Cardiac septum (tissue), 1 donor: ENCODE measurements at regions not wholly inside any gene's neighbourhood (a gene's known extent, or its start where the extent isn't known, plus 50 kb on each side); places are given as distances from the start of the nearest gene placed in this dataset.
"Not testable (repeated sequence)": the region's sequence is repeated elsewhere in the genome, so short reads cannot be mapped to it uniquely, and the experiment has no call there.

Source experiments
- DNase-seq: peaks from one replicate; pipeline ENCODE4 v3.0.0-alpha.2; 2020; ENCODE audit warnings: low spot score
- intact Hi-C: fragments of 100-400 bp; cut with DNase I; formaldehyde crosslinking; loops from one replicate; pipeline ENCODE4 v1.14.0; 2022
- donor health status: DM: no; HTN: no; CAD: no.

DNA sequence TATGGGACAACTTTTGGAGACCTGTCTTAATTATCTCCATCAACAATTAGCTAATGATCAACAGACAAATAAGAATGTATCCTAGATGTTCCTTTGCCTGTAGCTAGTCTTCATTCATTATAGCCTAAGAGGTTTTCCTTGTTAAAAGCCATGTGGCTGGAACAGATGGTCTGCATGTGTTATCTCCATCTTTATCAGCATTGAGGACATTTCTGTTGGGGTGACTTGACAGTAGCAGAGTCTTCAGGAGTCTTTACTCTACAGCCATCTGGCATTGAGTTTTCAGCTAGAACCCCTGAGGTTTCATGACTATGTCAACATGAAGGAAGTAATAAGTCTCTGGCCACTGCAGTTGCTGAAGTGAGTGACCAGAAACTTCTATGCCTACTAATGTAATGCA is 106.6 kb upstream of the TLE4 start:
- no peak for DNase-seq
- intact Hi-C loops, result no loop called here

- intact Hi-C loops, result no loop called here
- no peak for DNase-seq
Measured at GRCh38 chr9:79469164-79469563, 102.6 kb upstream of the TLE4 start.

- no peak for DNase-seq
- intact Hi-C loops, result no loop called here
Measured at GRCh38 chr9:79470954-79471353, 100.8 kb upstream of the TLE4 start.

DNA sequence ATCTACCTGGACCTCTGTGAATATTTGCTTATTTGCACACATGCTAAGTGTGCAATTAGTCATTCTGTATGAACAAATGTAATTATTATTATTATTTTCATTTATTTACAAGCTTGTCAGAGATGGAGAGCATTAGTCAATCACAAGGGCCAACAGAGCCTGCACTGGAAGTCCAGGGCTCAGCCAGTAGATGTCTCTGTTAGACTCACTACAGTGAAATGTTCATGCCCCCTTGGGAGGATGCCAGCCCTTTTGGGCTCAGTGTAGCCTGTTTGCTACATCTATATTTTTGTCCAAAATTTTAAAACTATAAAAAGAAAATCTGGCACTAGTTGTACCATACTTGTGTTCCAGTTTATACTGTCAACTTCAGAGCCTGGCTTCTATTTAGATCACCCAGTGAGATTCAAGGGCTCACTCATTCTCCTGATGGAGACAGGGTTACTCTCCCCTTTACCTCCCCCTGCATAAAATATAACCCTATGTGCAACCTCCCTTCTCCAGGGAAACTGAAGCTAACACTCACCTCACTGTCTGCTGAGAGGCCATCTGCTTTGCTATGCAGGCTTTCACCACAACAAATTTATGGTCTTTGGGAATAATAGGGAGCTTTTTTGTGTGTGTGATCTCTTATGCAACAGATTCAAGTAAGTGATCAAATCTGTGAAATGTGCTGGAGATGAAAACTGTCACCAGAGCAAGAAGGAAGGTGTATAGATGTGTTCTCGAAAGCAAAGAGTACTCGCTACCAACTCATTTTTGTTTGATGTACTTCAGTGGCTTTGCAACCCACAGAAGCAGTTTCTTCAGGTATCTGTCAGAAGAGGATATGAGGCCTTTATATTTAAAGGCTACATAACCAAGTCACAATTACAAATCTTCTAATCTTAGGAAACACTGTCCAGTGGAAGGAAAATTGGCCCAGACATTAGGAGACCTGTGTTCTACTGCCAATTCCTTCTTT is 99.9 kb upstream of the TLE4 start:
- intact Hi-C loops, result no loop called here
- no peak for DNase-seq

- no peak for DNase-seq
- intact Hi-C loops, result no loop called here
Measured at GRCh38 chr9:79473704-79474103, 98.1 kb upstream of the TLE4 start.

DNA sequence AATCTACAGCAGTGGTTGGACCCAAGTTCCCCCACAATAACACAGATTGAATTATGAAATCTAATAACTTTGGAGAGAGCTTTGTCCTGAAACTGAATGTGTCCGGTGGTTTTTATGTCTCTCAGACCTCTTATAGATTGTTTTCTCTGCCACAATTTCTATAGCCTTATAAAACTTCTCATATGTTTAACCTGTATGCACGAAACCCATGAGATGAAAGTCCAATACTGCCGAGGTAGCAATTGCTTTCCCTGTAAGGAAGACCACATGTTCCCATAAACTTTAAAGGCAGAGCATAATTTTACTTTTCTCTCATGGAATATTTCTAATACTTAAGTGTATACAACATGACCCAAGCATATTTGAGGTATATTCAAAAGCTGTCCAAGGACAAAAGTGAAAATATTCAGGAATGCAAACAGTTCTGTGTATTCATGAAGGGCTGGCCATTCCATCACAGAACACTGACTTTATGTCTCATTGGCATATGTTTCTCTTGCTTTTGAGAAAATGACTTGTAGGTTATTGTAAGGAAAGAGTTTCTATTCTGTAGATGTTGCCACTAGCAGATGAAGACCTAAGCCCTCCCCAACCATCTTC is 94.4 kb upstream of the TLE4 start:
- intact Hi-C loops, result no loop called here
- no peak for DNase-seq

GRCh38 chr9:79477955-79478771 is 93.6 kb upstream of the TLE4 start:
- DNase-seq, result no peak
- intact Hi-C loops, result no loop called here

- no peak for DNase-seq
Measured at GRCh38 chr9:79480639-79481038, 91.1 kb upstream of the TLE4 start.

GRCh38 chr9:79481846-79482477 is 89.8 kb upstream of the TLE4 start:
- no peak for DNase-seq
- intact Hi-C loops, result no loop called here

More at GRCh38 chr9:79480639-79481038, 91.1 kb upstream of the TLE4 start:
- intact Hi-C loops, result no loop called here

GRCh38 chr9:79485258-79485657 is 86.5 kb upstream of the TLE4 start:
- intact Hi-C loops, result no loop called here
- DNase-seq, result no peak

DNA sequence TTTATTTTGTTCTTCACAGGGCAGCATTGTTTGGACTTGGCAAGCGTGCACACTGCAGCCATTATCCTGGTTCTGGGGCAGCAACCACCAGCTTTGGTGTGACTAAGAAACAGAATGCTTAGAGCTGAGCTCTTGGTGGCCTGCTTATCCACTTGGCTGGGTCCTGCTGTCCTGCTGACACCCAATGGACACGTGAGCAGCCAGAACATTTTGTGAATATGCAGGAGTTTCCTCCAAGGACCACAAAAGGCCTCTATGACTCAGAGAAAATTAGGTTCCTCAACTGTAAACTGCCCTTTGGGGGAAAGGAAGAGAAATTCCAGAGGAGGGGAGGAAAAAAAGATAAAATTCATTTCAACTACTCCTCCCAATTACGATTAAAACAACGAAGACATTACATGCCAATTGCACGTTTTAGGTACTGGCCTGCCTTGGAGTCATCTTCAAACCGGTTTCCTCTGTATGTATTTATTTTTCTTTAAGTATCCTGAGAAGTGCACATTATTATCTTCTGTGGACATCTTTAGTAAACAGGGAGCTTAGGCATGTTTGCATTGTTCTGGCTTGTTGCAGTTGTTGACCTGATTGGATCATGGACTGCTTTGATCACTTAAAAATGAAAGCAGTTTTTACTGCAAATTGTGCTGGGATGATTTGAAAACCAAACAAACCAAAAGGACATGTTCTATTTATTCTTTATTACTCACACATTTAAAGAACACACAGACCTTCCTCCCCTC is 82.3 kb upstream of the TLE4 start:
- no peak for DNase-seq
- intact Hi-C loops, result no loop called here

GRCh38 chr9:79490657-79491248 is 81.0 kb upstream of the TLE4 start:
- intact Hi-C loops, result no loop called here

DNA sequence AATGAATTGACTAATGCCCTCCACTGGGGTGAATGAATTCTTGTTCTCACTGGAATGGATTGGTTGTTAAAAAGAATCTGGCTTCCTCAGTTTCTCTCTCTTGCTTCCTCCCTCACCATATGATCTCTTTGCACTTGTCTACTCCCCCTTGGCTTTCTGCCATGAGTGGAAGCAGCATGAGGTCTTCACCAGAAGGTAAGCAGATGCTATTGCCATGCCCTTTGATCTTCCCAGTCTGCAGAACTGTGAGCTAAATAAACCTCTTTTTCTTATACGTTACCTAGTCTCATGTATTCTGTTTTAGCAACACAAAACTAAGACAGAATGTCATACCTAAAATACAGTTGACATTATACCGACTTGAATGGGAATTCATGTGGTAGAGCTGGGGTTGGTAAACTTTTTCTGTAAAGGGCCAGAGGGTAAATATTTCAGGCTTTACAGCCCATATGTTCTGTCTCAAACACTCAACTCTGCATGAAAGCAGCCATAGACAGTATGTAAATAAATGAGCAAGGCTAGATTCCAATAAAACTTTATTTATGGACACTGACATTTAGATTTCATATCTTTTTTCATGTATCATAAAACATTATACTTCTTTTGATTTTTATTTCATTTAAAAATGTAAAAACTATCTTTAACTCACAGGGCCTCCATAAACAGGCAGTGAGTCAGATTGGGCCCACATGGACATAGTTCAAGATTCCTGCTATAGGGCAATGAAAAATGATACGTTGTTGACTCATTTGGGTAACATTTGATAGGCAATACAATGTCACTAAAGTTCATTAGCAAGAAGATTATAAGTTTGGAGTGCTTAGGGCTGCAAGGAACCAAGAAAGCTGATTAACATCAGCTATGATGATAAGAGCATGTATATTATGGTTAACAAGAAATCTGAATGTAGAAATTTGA is 79.4 kb upstream of the TLE4 start:
- no peak for DNase-seq
- intact Hi-C loops, result no loop called here

More at GRCh38 chr9:79490657-79491248, 81.0 kb upstream of the TLE4 start:
- no peak for DNase-seq

- intact Hi-C loops, DNase-seq: not testable (repeated sequence)
Measured at GRCh38 chr9:79500196-79500864, 71.4 kb upstream of the TLE4 start.

GRCh38 chr9:79501546-79501945 is 70.2 kb upstream of the TLE4 start:
- intact Hi-C loops, result no loop called here

GRCh38 chr9:79507801-79508200 is 64.0 kb upstream of the TLE4 start:
- intact Hi-C loops, result no loop called here
- no peak for DNase-seq

More at GRCh38 chr9:79501546-79501945, 70.2 kb upstream of the TLE4 start:
- DNase-seq, result no peak

- DNase-seq, result no peak
- intact Hi-C loops, result no loop called here
Measured at GRCh38 chr9:79512251-79512650, 59.5 kb upstream of the TLE4 start.
